HG02852 (cell line): ENCODE measurements at regions not wholly inside any gene's neighbourhood (a gene's known extent, or its start where the extent isn't known, plus 50 kb on each side); places are given as distances from the start of the nearest gene placed in this dataset.
"Not testable (repeated sequence)": the region's sequence is repeated elsewhere in the genome, so short reads cannot be mapped to it uniquely, and the experiment has no call there.

ENCODE experiments used
- ATAC-seq: cut with Tn5 transposase; IDR thresholded peaks from one replicate; pipeline ENCODE4 v1.9.1; 2021; ENCODE audit warnings: mild to moderate bottlenecking, moderate library complexity; ENCODE audit not compliant: unreplicated experiment

- no peak for ATAC-seq
Observed at GRCh38 chr10:105597312-105597711, 956.2 kb downstream of the SORCS3 start.

GRCh38 chr10:105596749-105597148, 955.7 kb downstream of the SORCS3 start:
- ATAC-seq, result no peak

GRCh38 chr10:105594296-105594695, 953.2 kb downstream of the SORCS3 start:
- no peak for ATAC-seq

- no peak for ATAC-seq
Observed at GRCh38 chr10:105592468-105592867, 951.4 kb downstream of the SORCS3 start.

- no peak for ATAC-seq
Observed at GRCh38 chr10:105586451-105587098, 945.5 kb downstream of the SORCS3 start.

- ATAC-seq, result no peak
Observed at GRCh38 chr10:105585753-105586152, 944.7 kb downstream of the SORCS3 start.

- no peak for ATAC-seq
Observed at GRCh38 chr10:105585171-105585570, 944.1 kb downstream of the SORCS3 start.

- no peak for ATAC-seq
Observed at GRCh38 chr10:105579112-105579511, 938.0 kb downstream of the SORCS3 start.

- ATAC-seq, result no peak
Observed at GRCh38 chr10:105577865-105578607, 936.9 kb downstream of the SORCS3 start.

- ATAC-seq, result no peak
Observed at GRCh38 chr10:105559333-105560097, 918.4 kb downstream of the SORCS3 start.

- not testable (repeated sequence) for ATAC-seq
Observed at GRCh38 chr10:105550453-105550852, 909.4 kb downstream of the SORCS3 start.

- ATAC-seq, result no peak
Observed at GRCh38 chr10:105549731-105550130, 908.6 kb downstream of the SORCS3 start.

GRCh38 chr10:105545101-105545500, 904.0 kb downstream of the SORCS3 start:
- ATAC-seq, result no peak

- no peak for ATAC-seq
Observed at GRCh38 chr10:105540381-105540780, 899.3 kb downstream of the SORCS3 start.

GRCh38 chr10:105538874-105539273, 897.8 kb downstream of the SORCS3 start:
- ATAC-seq, result no peak

- ATAC-seq, result no peak
Observed at GRCh38 chr10:105535478-105535877, 894.4 kb downstream of the SORCS3 start.

GRCh38 chr10:105534086-105534485, 893.0 kb downstream of the SORCS3 start:
- no peak for ATAC-seq

- no peak for ATAC-seq
Observed at GRCh38 chr10:105516511-105516910, 875.4 kb downstream of the SORCS3 start.

GRCh38 chr10:105514106-105514505, 873.0 kb downstream of the SORCS3 start:
- ATAC-seq, result no peak

GRCh38 chr10:105509517-105509916, 868.4 kb downstream of the SORCS3 start:
- no peak for ATAC-seq

- no peak for ATAC-seq
Observed at GRCh38 chr10:105506262-105506661, 865.2 kb downstream of the SORCS3 start.

- ATAC-seq, result no peak
Observed at GRCh38 chr10:105503714-105504113, 862.6 kb downstream of the SORCS3 start.
